ENCODE measurements at regions not wholly inside any gene's neighbourhood (a gene's known extent, or its start where the extent isn't known, plus 50 kb on each side); places are given as distances from the start of the nearest gene placed in this dataset.
"Not testable (repeated sequence)": the region's sequence is repeated elsewhere in the genome, so short reads cannot be mapped to it uniquely, and the experiment has no call there.

DNA sequence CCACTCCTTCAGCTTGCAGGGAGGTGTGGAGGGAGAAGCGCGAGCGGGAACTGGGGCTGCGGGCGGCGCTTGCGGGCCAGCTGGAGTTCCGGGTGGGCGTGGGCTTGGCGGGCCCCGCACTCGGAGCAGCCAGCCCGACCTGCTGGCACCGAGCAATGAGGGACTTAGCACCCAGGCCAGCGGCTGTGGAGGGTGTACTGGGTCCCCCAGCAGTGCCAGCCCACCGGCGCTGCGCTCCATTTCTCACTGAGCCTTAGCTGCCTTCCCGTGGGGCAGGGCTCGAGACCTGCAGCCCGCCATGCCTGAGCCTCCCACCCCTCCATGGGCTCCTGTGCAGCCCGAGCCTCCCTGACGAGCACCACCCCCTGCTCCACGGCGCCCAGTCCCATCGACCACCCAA is 53.2 kb upstream of the SGCG start:
- H3K56ac ChIP-seq (ENCODE audit: extremely low read depth, insufficient read depth, low read length); in situ Hi-C loops (cut with MboI; ENCODE audit: low sequenced_read_pairs); H2AFZ ChIP-seq (replicated peaks; ENCODE audit: low read length, poor library complexity); H3K79me1 ChIP-seq (ENCODE audit: low read depth in 1 of 2, low read length in 2 of 2); H3K14ac ChIP-seq (replicated peaks; ENCODE audit: low read depth, low read length); H3K4ac ChIP-seq (ENCODE audit: low read depth, low read length); H4K91ac ChIP-seq (ENCODE audit: insufficient read depth, low read depth, low read length); intact Hi-C loops (cut with micrococcal nuclease); H2BK5ac ChIP-seq (ENCODE audit: low read depth, low read length, poor library complexity, severe bottlenecking); H2BK120ac ChIP-seq (ENCODE audit: low read depth, low read length); POLR2A ChIA-PET (ENCODE audit: unreplicated experiment); H3K27ac ChIP-seq (ENCODE audit: insufficient read depth, low read length); H4K8ac ChIP-seq (ENCODE audit: low read depth in 2 of 2, low read length in 2 of 2); H3K9me3 ChIP-seq (ENCODE audit: control insufficient read depth, insufficient read depth, low read length); H4K5ac ChIP-seq (ENCODE audit: low read depth, low read length); dilution Hi-C loops (cut with HindIII; ENCODE audit: low sequenced_read_pairs, unreplicated experiment); H3K9me1 ChIP-seq (ENCODE audit: insufficient read depth, low read length); H4K20me1 ChIP-seq (ENCODE audit: insufficient read depth, low read length); H2BK20ac ChIP-seq (ENCODE audit: low read depth, low read length); BruUV-seq (replicated peaks); H3K36me3 ChIP-seq (ENCODE audit: control insufficient read depth, insufficient read depth, low read length); H3K4me1 ChIP-seq (ENCODE audit: control insufficient read depth, insufficient read depth, low read length); H3K9ac ChIP-seq (ENCODE audit: low read depth, low read length); H3K4me2 ChIP-seq (ENCODE audit: low read depth, low read length); H3K4me3 ChIP-seq (ENCODE audit: insufficient read depth, low read depth, low read length); DNase-seq; CTCF ChIA-PET; H2AK9ac ChIP-seq (replicated peaks; ENCODE audit: low read depth, low read length, poor library complexity); H3K18ac ChIP-seq (ENCODE audit: low read depth, low read length); H2AK5ac ChIP-seq (ENCODE audit: low read depth, low read length); H3K23ac ChIP-seq (ENCODE audit: low read depth, low read length); H3K27me3 ChIP-seq (ENCODE audit: control insufficient read depth, insufficient read depth, low read length); H2BK15ac ChIP-seq (ENCODE audit: low read depth, low read length); ATAC-seq (ENCODE audit: low read depth): not testable (repeated sequence)
- WGBS, 2 experiments (ENCODE audit: extremely low coverage in 2 of 2, insufficient read length in 1 of 2): no CpG with 5 or more reads among the region's 26 CpGs
